SK-N-SH treated with all-trans-retinoic acid at 6 μM for 48 hours (cell line): ENCODE measurements at regions not wholly inside any gene's neighbourhood (a gene's known extent, or its start where the extent isn't known, plus 50 kb on each side); places are given as distances from the start of the nearest gene placed in this dataset.

ENCODE experiments used
- ATAC-seq: fragments of 200-7000 bp; cut with Tn5 transposase; 3 replicates; pipeline ENCODE4 v1.9.1; 2020; ENCODE audit warnings: mild to moderate bottlenecking, moderate library complexity
- ARNTL ChIP-seq: fragments of 450-650 bp; formaldehyde crosslinking; IDR thresholded peaks from 2 replicates; pipeline ENCODE4 v1.5.0; 2020; ENCODE audit warnings: low read depth, mild to moderate bottlenecking, moderate library complexity, borderline replicate concordance
- BACH2 ChIP-seq: fragments of 250-450 bp; sonication (Bioruptor Pico); IDR thresholded peaks from 2 replicates; pipeline ENCODE4 v1.9.0; 2021; ENCODE audit warnings: mild to moderate bottlenecking, borderline replicate concordance
- CREB5 ChIP-seq: fragments of 250-450 bp; sonication (Bioruptor Pico); IDR thresholded peaks from 2 replicates; pipeline ENCODE4 v1.5.1; 2020; ENCODE audit warnings: low read depth, mild to moderate bottlenecking, moderate library complexity
- CSDC2 ChIP-seq: fragments of 250-450 bp; sonication (Bioruptor Pico); IDR thresholded peaks from 2 replicates; pipeline ENCODE4 v1.5.0; 2020; ENCODE audit warnings: mild to moderate bottlenecking, moderate library complexity
- CSRNP3 ChIP-seq: fragments of 250-450 bp; sonication (Bioruptor Pico); IDR thresholded peaks from 2 replicates; pipeline ENCODE4 v1.5.1; 2021; ENCODE audit warnings: mild to moderate bottlenecking, moderate library complexity
- ESRRG ChIP-seq: fragments of 250-450 bp; sonication (Bioruptor Pico); IDR thresholded peaks from 2 replicates; pipeline ENCODE4 v1.6.1; 2021; ENCODE audit warnings: mild to moderate bottlenecking
- GLIS3 ChIP-seq: fragments of 250-450 bp; sonication (Bioruptor Pico); IDR thresholded peaks from 2 replicates; pipeline ENCODE4 v1.5.0; 2020; ENCODE audit warnings: mild to moderate bottlenecking, moderate library complexity
- ISL1 ChIP-seq: fragments of 250-450 bp; sonication (Bioruptor Pico); IDR thresholded peaks from 2 replicates; pipeline ENCODE4 v2.1.2; 2022; ENCODE audit warnings: mild to moderate bottlenecking, moderate library complexity
- OSR1 ChIP-seq: fragments of 250-450 bp; sonication (Bioruptor Pico); IDR thresholded peaks from 2 replicates; pipeline ENCODE4 v1.8.0; 2022; ENCODE audit warnings: moderate library complexity, mild to moderate bottlenecking, inconsistent platforms
- PATZ1 ChIP-seq: fragments of 250-450 bp; sonication (Bioruptor Pico); IDR thresholded peaks from 2 replicates; pipeline ENCODE4 v1.8.0; 2020; ENCODE audit warnings: mild to moderate bottlenecking, moderate library complexity, borderline replicate concordance
- POU6F1 ChIP-seq: fragments of 250-450 bp; sonication (Bioruptor Pico); IDR thresholded peaks from 2 replicates; pipeline ENCODE4 v1.8.0; 2021; ENCODE audit warnings: low read depth, mild to moderate bottlenecking, moderate library complexity, borderline replicate concordance
- PPARA ChIP-seq: fragments of 250-450 bp; sonication (Bioruptor Pico); IDR thresholded peaks from 2 replicates; pipeline ENCODE4 v1.5.0; 2020; ENCODE audit warnings: mild to moderate bottlenecking, borderline replicate concordance
- SNAI2 ChIP-seq: fragments of 250-450 bp; sonication (Bioruptor Pico); IDR thresholded peaks from 2 replicates; pipeline ENCODE4 v1.5.0; 2020; ENCODE audit warnings: mild to moderate bottlenecking, moderate library complexity
- TCF4 ChIP-seq: fragments of 250-450 bp; sonication (Bioruptor Pico); IDR thresholded peaks from 2 replicates; pipeline ENCODE4 v1.8.0; 2021; ENCODE audit warnings: mild to moderate bottlenecking, moderate library complexity, borderline replicate concordance
- TOX ChIP-seq: fragments of 250-450 bp; sonication (Bioruptor Pico); IDR thresholded peaks from 2 replicates; pipeline ENCODE4 v1.8.0; 2021; ENCODE audit warnings: mild to moderate bottlenecking, moderate library complexity, borderline replicate concordance
- TSHZ2 ChIP-seq: fragments of 250-450 bp; sonication (Bioruptor Pico); IDR thresholded peaks from 2 replicates; pipeline ENCODE4 v1.5.0; 2020; ENCODE audit warnings: mild to moderate bottlenecking, moderate library complexity
- ZC3H10 ChIP-seq: fragments of 250-450 bp; sonication (Bioruptor Pico); IDR thresholded peaks from 2 replicates; pipeline ENCODE4 v1.5.1; 2021; ENCODE audit warnings: mild to moderate bottlenecking, moderate library complexity
- ZFP3 ChIP-seq: fragments of 250-450 bp; sonication (Bioruptor Pico); IDR thresholded peaks from 2 replicates; pipeline ENCODE4 v1.5.0; 2020; ENCODE audit warnings: mild to moderate bottlenecking, moderate library complexity
- ZFP30 ChIP-seq: fragments of 450-650 bp; formaldehyde crosslinking; IDR thresholded peaks from 2 replicates; pipeline ENCODE4 v1.5.0; 2022; ENCODE audit warnings: mild to moderate bottlenecking, moderate library complexity
- ZNF565 ChIP-seq: fragments of 450-650 bp; formaldehyde crosslinking; conservative IDR thresholded peaks from 2 replicates; pipeline ENCODE4 v1.5.0; 2020; ENCODE audit warnings: low read depth, mild to moderate bottlenecking, moderate library complexity
- ZNF70 ChIP-seq: fragments of 450-650 bp; formaldehyde crosslinking; IDR thresholded peaks from 2 replicates; pipeline ENCODE4 v1.5.0; 2020; ENCODE audit warnings: mild to moderate bottlenecking, moderate library complexity

GRCh38 chr10:78526347-78526746 is 492.7 kb downstream of the RPS24 start:
- no peak for ATAC-seq
- TF ChIP-seq ARNTL (CRISPR knock-in tag) (no peak), CREB5 (no peak), OSR1 (CRISPR knock-in tag) (no peak), ZFP3 (CRISPR knock-in tag) (no peak), ZC3H10 (no peak), BACH2 (CRISPR knock-in tag) (no peak), ZNF565 (no peak), SNAI2 (no peak), CSRNP3 (CRISPR knock-in tag) (no peak), ZNF70 (no peak), ZFP30 (CRISPR knock-in tag) (no peak), PATZ1 (CRISPR knock-in tag) (no peak), ESRRG (CRISPR knock-in tag) (no peak), ISL1 (CRISPR knock-in tag) (no peak), GLIS3 (CRISPR knock-in tag) (no peak)

GRCh38 chr10:78527296-78527695 is 493.6 kb downstream of the RPS24 start:
- ATAC-seq = no peak
- TF ChIP-seq ESRRG (CRISPR knock-in tag) = no peak
- TF ChIP-seq TOX = no peak
- TF ChIP-seq SNAI2 = no peak
- TF ChIP-seq PPARA (CRISPR knock-in tag) = no peak
- no peak for TF ChIP-seq GLIS3 (CRISPR knock-in tag)
- no peak for TF ChIP-seq CSRNP3 (CRISPR knock-in tag)
- TF ChIP-seq ZC3H10 = no peak
- TF ChIP-seq ARNTL (CRISPR knock-in tag) = no peak
- TF ChIP-seq PATZ1 (CRISPR knock-in tag) = no peak
- TF ChIP-seq OSR1 (CRISPR knock-in tag) = no peak
- no peak for TF ChIP-seq TSHZ2
- TF ChIP-seq CSDC2 (CRISPR knock-in tag) = no peak
- TF ChIP-seq ZNF565 = no peak
- TF ChIP-seq ZNF70 = no peak
- TF ChIP-seq ZFP30 (CRISPR knock-in tag) = no peak
- no peak for TF ChIP-seq POU6F1 (CRISPR knock-in tag)
- TF ChIP-seq ZFP3 (CRISPR knock-in tag) = no peak
- no peak for TF ChIP-seq TCF4 (CRISPR knock-in tag)
- TF ChIP-seq BACH2 (CRISPR knock-in tag) = no peak
